HG03097 (cell line): ENCODE measurements at regions not wholly inside any gene's neighbourhood (a gene's known extent, or its start where the extent isn't known, plus 50 kb on each side); places are given as distances from the start of the nearest gene placed in this dataset.
"Not testable (repeated sequence)": the region's sequence is repeated elsewhere in the genome, so short reads cannot be mapped to it uniquely, and the experiment has no call there.

Experiments
- ATAC-seq: cut with Tn5 transposase; IDR thresholded peaks from one replicate; pipeline ENCODE4 v1.9.1; 2021; ENCODE audit not compliant: unreplicated experiment, low FRiP score

GRCh38 chr13:62781866-62782265 is 1366.2 kb upstream of the PCDH20 start:
- ATAC-seq: no peak

GRCh38 chr13:62779161-62779560 is 1363.5 kb upstream of the PCDH20 start:
- no peak for ATAC-seq

- no peak for ATAC-seq
These were observed 1351.8 kb upstream of the PCDH20 start for GRCh38 chr13:62767473-62767872.

DNA sequence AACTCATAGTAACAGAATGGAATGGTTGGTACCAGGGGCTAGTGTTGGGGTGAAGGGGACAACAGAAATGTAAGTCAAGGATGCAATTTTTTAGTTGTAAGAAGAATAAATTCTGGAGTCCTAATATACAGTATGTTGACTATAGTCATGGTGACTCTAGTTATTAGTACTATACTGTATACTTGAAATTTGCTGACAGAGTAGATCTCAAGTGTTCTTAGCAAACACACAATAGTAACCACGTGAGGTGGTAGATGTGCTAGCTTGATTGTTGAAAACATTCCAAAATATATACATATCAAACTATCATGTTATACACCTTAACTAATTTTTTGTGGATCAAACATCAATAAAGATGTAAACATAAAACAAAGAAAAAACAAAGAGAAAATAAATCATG is 1345.1 kb upstream of the PCDH20 start:
- ATAC-seq: no peak

DNA sequence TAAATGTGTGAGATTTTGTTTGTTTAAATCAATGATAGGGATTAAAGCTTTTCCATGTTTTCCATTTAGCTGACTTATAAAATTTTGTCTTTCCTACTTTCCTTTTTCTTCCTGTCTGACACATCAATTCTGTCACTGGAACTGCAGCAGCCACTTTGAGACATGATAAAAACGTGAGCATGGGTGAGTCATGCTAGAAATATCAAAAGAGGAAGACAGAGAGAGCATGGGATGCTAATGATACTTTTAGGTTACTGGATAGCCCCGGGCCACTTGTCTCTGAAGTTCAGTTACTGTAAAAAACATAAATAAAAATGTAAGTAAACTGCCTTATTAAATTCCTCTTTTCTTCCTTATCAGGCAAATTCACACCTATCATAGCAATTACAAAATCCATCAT is 1332.0 kb upstream of the PCDH20 start:
- ATAC-seq: no peak

DNA sequence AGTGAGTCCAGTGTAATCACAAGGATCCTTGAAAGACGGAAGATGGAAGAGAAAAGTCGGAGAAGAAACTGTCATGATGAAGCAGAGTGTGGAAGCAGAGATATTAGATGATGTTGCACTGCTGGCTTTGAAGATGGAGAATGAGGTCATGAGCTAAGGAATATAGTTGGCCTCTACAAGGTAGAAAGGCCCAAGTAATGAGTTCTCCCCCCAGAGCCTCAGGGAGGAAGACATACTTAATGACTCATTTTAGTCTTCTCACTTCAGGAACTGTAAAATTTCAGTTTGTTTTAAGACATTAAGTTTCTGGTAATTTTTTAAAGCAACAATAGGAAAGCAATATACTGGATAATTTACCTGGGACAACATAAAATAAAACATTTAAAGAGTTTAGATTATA is 1331.5 kb upstream of the PCDH20 start:
- ATAC-seq: no peak

- not testable (repeated sequence) for ATAC-seq
These were observed 1314.1 kb upstream of the PCDH20 start for GRCh38 chr13:62729746-62730145.

GRCh38 chr13:62721893-62722292 is 1306.2 kb upstream of the PCDH20 start:
- no peak for ATAC-seq

DNA sequence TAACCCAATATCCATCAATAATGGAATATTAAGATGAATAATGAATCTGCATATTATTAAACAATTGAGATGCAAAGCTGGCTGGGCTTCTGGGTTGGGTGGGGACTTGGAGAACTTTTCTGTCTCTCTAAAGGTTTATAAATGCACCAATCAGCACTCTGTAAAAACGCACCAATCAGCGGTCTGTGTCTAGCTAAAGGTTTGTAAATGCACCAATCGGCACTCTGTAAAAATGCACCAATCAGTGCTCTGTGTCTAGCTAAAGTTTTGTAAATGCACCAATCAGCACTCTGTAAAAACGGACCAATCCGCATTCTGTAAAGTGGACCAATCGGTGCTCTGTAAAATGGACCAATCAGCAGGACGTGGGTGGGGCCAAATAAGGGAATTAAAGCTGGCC is 1296.3 kb upstream of the PCDH20 start:
- not testable (repeated sequence) for ATAC-seq

DNA sequence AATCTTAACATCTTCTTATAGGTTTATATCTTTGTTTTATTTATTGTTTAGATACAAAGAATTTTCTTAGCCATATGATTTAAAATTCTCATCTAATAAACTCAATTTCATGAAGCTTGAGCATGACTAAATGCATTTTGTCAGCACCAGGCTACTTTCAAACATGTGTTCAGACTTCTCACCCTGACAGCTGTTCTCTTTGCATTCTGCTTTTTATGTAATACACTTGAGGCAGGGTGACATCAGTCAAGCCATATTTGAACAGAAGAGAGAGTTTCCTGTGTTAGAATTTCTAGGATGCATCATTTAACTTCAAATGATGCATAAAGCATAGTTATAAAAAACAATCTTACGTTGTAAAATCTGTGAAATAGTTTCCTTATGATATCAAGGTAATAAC is 1295.1 kb upstream of the PCDH20 start:
- no peak for ATAC-seq

DNA sequence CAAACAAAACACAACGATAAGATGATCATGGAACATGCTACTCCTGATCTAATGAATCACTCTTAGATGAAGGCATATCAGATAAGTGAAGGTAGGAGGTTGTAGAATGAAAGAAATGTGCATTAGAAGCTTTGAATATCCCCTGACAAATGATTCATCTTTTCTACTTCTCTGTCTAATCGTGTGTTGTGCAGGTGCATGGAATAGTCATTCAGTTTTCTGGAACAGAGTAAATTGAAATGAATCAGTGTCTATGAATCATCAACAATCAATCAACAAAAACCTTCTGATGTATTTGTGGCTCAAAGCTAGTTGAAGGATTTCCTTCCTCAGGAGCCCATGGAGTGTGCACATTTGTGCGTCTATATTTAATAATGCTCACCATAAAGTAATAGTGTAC is 1290.4 kb upstream of the PCDH20 start:
- ATAC-seq: no peak

- no peak for ATAC-seq
These were observed 1289.2 kb upstream of the PCDH20 start for GRCh38 chr13:62704875-62705274.

- ATAC-seq: no peak
These were observed 1286.9 kb upstream of the PCDH20 start for GRCh38 chr13:62702502-62702901.

DNA sequence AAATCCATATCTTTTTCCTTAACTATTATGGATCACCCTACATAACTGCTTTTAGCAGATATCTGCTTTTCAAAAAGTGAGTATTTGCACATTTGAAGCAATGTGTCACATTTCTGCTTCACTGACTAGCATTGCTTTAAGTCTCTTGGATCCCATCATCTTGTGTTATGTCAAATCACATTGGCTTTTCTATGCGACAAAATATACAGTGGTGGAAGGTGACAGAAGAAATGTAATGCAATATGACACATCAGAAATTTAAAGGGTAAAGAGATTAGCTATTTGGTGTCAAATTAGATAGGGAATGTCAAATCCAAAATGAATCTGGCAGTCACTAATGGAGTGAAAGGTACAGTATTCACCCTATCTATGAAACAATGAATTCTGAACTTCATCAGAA is 1282.1 kb upstream of the PCDH20 start:
- ATAC-seq: no peak

- ATAC-seq: no peak
These were observed 1280.8 kb upstream of the PCDH20 start for GRCh38 chr13:62696490-62696889.

GRCh38 chr13:62687732-62688131 is 1272.1 kb upstream of the PCDH20 start:
- no peak for ATAC-seq

GRCh38 chr13:62684359-62684758 is 1268.7 kb upstream of the PCDH20 start:
- ATAC-seq: no peak

- ATAC-seq: no peak
These were observed 1267.1 kb upstream of the PCDH20 start for GRCh38 chr13:62682788-62683187.

DNA sequence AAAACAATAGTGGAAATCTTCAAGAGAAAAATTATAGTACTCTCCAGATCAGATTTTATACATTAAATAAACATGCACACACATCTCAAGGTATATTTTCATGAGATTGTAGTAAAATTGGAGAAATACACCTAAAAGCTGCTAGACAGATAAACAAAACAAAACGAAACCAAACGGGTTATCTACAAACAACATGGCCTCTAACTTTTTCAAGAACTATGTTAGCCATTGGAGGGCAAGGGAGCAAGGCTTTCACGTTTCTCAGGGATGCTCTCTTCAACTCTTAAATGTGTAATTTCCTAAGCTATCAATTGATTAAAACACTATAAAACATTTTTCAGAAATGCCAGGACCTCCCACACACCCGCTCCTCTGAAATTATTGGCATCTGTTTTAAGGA is 1262.4 kb upstream of the PCDH20 start:
- no peak for ATAC-seq

- no peak for ATAC-seq
These were observed 1248.1 kb upstream of the PCDH20 start for GRCh38 chr13:62663767-62664166.

GRCh38 chr13:62659365-62659764 is 1243.7 kb upstream of the PCDH20 start:
- no peak for ATAC-seq

DNA sequence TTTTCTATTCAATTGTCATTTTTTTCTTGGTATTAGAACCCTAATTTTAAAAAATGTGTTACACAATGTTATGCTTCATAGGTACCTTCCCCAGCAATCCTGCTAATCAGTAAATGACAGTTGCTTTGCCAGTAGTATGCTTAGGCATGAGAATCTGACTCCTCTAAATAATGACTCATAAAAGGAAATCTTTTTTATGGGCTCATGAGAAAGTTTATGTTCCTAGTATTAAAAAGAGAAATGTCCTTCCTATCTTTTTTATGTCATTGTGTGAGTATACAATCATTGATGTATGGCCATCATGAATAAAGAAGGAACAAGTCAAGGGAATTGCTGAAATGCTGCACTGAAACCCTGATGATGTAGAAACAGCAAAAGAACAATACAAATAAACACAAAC is 1237.7 kb upstream of the PCDH20 start:
- ATAC-seq: no peak

DNA sequence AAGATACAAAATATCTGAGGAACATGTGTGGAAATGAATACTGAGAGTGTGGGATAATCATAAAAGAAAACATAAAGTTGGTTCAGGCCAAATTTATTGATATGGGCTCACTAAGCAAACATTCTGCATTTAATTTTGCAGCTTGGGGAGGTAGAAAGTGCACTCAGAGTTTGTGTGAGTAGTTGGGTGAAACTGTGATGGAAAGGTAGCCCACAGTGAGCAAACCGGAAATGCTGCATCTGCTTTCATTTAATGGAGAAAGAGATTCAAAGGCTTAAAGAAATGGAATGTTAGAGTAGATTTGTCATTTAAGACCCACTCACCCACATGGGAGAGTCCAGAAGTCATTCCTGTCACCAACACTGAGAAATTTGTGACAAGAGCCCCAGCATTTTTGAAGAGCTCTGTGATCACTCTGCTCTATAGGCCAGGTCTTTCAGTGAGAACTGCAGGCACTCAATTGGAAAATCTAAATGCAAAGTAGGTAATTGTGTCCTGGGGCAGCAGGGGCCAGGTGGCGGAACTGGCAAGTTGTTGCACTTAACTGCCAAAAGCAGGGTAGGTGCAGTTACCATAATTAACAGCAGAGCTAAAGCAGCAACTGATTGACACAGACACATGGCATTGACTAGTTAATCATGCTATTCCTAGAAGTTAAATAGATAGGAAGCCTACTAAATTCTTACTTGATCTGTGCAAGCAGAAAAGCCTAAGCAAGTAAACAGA is 1228.3 kb upstream of the PCDH20 start:
- no peak for ATAC-seq
